GM19468 (cell line): ENCODE measurements at regions not wholly inside any gene's neighbourhood (a gene's known extent, or its start where the extent isn't known, plus 50 kb on each side); places are given as distances from the start of the nearest gene placed in this dataset.

Experiments used
- ATAC-seq: cut with Tn5 transposase; IDR thresholded peaks from one replicate; pipeline ENCODE4 v1.9.1; 2021; ENCODE audit warnings: mild to moderate bottlenecking, moderate library complexity, moderate number of reproducible peaks; ENCODE audit not compliant: unreplicated experiment; ENCODE audit errors: extremely low read depth

GRCh38 chr1:94736073-94736472 lies 84.1 kb upstream of the SLC44A3 start:
- no peak for ATAC-seq

GRCh38 chr1:94734963-94735901 lies 84.9 kb upstream of the SLC44A3 start:
- ATAC-seq, result no peak

GRCh38 chr1:94731891-94732290 lies 88.3 kb upstream of the SLC44A3 start:
- ATAC-seq, result no peak

GRCh38 chr1:94730450-94730849 lies 89.7 kb upstream of the SLC44A3 start:
- ATAC-seq, result no peak

- no peak for ATAC-seq
Measured at GRCh38 chr1:94729267-94729666, 90.9 kb upstream of the SLC44A3 start.

GRCh38 chr1:94727846-94728715 lies 92.1 kb upstream of the SLC44A3 start:
- no peak for ATAC-seq

GRCh38 chr1:94726981-94727685 lies 93.0 kb upstream of the SLC44A3 start:
- ATAC-seq, result no peak

GRCh38 chr1:94725566-94725965 lies 94.6 kb upstream of the SLC44A3 start:
- ATAC-seq, result no peak

- no peak for ATAC-seq
Measured at GRCh38 chr1:94723894-94724293, 96.3 kb upstream of the SLC44A3 start.

GRCh38 chr1:94723463-94723862 lies 96.7 kb upstream of the SLC44A3 start:
- ATAC-seq, result no peak

- no peak for ATAC-seq
Measured at GRCh38 chr1:94722181-94722580, 98.0 kb upstream of the SLC44A3 start.

GRCh38 chr1:94721240-94721639 lies 98.9 kb upstream of the SLC44A3 start:
- no peak for ATAC-seq

- ATAC-seq, result peak; percentile 98
Measured at GRCh38 chr1:94719926-94720793, 100.0 kb upstream of the SLC44A3 start.

- ATAC-seq, result no peak
Measured at GRCh38 chr1:94716965-94717364, 103.2 kb upstream of the SLC44A3 start.

- no peak for ATAC-seq
Measured at GRCh38 chr1:94715321-94715720, 104.8 kb upstream of the SLC44A3 start.

GRCh38 chr1:94714552-94714951 lies 105.6 kb upstream of the SLC44A3 start:
- no peak for ATAC-seq

GRCh38 chr1:94714152-94714551 lies 106.0 kb upstream of the SLC44A3 start:
- no peak for ATAC-seq

GRCh38 chr1:94713472-94714141 lies 106.5 kb upstream of the SLC44A3 start:
- peak; percentile 67 for ATAC-seq
